ENCODE measurements at regions not wholly inside any gene's neighbourhood (a gene's known extent, or its start where the extent isn't known, plus 50 kb on each side); places are given as distances from the start of the nearest gene placed in this dataset.
"Not testable (repeated sequence)": the region's sequence is repeated elsewhere in the genome, so short reads cannot be mapped to it uniquely, and the experiment has no call there.

- DNase-seq (ENCODE audit: low read depth in 2 of 2): no peak
Measured at GRCh38 chr2:180604077-180604476, 376.3 kb upstream of the UBE2E3 start.

DNA sequence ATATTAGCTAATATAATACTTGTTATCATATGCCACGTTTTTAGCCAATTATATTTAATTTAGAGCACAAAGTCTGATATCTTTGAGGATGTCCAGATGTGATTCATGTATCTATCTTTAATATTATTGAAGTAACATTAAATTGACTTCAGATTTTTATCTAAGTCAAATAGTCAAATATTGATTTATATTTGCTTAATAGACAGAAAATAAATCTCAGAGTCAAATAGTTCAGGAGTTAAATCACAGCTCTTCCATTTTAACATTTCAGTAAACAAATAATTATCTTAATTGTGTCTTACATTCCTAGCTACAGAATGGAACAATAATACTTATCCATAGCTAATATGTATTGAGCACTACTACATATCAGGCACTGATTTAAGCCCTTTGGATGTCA, 379.4 kb upstream of the UBE2E3 start:
- DNase-seq (ENCODE audit: low read depth in 2 of 2): no peak

- no peak for DNase-seq (ENCODE audit: low read depth in 2 of 2)
Measured at GRCh38 chr2:180599804-180600203, 380.6 kb upstream of the UBE2E3 start.

DNA sequence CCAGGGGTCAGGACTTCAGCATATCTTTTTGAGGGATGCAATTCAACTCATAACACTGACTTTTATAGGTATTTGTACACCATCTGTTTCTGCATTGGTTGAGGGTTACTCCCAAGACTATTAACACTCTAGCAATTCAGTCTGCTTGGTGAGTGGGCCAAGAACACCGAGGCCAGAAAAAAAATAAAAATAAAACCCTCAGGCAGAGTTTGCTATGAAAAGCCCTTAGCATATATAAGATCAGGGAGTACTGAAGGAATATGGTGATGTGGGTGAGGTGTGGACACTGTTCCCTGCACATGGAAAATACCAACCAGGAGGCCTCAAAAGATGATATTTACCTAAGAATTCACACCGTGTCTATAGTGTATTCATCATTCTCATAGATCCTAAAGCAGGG, 383.2 kb upstream of the UBE2E3 start:
- no peak for DNase-seq (ENCODE audit: low read depth in 2 of 2)

- DNase-seq (ENCODE audit: low read depth in 2 of 2): no peak
Measured at GRCh38 chr2:180596453-180596852, 384.0 kb upstream of the UBE2E3 start.

DNA sequence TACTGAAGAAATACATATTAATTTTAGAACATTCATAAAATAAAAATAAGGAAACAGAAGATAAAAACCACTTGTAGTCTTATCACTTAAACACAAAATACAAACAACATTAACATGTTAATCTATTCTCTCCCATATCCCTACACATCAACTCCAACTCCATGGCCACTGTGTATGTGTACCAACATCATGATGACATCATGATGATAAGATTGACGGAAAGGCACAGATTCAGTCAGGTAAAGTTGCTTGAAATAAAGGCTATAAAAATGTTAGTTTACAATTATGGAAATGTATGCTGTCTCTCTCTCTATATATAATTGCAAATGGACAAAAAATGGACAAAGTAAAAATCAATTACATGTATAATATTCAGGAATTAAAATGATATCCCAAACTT, 388.5 kb upstream of the UBE2E3 start:
- DNase-seq (ENCODE audit: low read depth in 2 of 2): no peak

- DNase-seq (ENCODE audit: low read depth in 2 of 2): not testable (repeated sequence)
Measured at GRCh38 chr2:180591093-180591781, 389.2 kb upstream of the UBE2E3 start.

- no peak for DNase-seq (ENCODE audit: low read depth in 2 of 2)
Measured at GRCh38 chr2:180583441-180584140, 396.8 kb upstream of the UBE2E3 start.

DNA sequence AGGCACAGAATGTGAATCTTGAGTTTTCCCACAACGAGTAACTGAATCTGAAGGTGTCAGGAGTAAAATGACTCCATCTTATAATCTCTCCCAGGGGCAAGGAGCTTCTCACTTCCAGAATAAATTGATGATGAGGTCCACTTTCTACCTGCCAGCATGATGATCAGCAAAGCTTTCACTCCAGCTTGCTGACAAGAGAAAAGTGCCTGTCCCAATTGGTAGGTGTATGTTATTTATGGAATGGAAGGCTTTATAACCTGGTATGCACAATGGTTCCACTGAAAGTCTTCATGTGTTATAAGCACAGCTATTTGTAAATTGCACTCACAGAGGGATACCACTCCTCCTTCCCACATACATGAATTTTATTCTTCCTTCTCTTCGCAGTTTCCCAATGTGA, 401.0 kb upstream of the UBE2E3 start:
- DNase-seq (ENCODE audit: low read depth in 2 of 2): no peak

GRCh38 chr2:180578441-180578840, 402.0 kb upstream of the UBE2E3 start:
- no peak for DNase-seq (ENCODE audit: low read depth in 2 of 2)

DNA sequence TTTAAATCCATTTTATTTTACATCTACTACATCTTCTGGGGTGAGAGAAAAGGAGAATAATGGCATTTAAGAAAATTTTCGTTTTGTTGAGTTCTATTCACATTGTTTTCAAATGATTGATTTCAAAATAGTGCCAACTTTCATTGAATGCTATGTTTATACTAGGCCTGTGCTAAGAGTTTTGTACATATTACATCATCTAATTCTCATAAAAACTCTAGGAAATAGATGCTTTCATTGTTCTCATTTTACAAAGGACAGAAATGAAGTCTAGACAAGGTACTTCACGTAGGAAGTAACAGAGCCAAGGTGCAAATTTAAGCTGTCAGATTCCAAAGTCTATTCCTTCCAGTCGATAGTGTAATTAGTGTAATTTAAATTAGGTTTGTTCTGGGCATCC, 402.8 kb upstream of the UBE2E3 start:
- DNase-seq (ENCODE audit: low read depth in 2 of 2): no peak

DNA sequence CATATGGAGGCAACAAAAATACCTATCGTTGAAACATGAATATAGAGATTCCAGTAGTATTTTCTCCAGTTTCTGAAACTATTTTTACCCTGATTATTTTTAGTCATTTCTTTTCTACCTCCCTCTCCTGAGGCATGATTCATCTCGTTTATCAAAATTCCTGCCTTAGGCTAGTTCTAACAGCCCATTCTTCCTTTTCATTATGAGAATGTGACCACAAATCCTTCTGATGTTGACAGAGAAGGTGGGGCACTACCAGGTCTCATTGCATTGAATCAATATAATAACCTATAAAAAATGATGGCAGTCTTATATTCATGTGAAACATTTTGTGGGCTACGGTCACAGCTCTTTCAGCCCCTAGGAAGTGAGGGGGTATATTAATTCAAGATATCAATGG, 406.5 kb upstream of the UBE2E3 start:
- DNase-seq (ENCODE audit: low read depth in 2 of 2): no peak

- no peak for DNase-seq (ENCODE audit: low read depth in 2 of 2)
Measured at GRCh38 chr2:180572346-180572745, 408.1 kb upstream of the UBE2E3 start.

- no peak for DNase-seq (ENCODE audit: low read depth in 2 of 2)
Measured at GRCh38 chr2:180571559-180571958, 408.8 kb upstream of the UBE2E3 start.

DNA sequence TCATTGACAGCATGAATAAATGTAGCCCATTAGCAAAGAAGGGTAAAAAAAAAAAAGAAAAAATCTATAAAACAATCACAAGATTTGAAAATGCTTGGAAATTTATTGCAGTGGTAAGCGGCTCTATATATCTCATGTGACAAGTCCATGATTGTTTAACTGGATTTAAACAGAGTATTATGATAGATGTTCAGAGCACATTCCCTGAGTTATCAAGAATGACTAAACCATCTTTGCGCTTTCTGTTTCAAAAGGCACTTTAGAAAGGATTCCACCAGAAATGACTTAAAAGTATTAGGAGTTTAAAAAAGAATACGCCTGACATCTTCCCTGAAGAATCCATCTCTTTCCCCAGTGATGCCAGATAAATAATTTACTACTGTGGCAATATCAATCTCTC, 409.5 kb upstream of the UBE2E3 start:
- DNase-seq (ENCODE audit: low read depth in 2 of 2): no peak

GRCh38 chr2:180564051-180564450, 416.4 kb upstream of the UBE2E3 start:
- DNase-seq (ENCODE audit: low read depth in 2 of 2): no peak

DNA sequence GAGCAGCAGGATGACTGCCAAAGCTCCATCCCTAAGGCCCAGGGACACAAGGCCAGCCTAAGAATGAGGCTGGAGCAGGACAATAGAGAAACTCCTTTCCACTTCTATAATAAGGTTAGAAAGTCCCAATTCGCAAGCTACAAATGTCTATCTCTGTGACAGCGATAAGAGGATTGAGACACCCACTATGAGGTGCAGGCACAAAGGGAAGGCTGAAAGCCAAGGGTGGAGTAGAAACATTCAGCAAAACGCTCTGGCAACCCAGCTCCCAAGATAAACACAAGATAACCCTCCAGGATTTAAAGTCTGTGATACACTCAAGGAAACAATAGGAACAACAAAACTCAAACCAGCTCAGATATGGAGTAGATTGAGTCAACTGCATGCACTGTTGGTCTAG, 418.0 kb upstream of the UBE2E3 start:
- no peak for DNase-seq (ENCODE audit: low read depth in 2 of 2)

DNA sequence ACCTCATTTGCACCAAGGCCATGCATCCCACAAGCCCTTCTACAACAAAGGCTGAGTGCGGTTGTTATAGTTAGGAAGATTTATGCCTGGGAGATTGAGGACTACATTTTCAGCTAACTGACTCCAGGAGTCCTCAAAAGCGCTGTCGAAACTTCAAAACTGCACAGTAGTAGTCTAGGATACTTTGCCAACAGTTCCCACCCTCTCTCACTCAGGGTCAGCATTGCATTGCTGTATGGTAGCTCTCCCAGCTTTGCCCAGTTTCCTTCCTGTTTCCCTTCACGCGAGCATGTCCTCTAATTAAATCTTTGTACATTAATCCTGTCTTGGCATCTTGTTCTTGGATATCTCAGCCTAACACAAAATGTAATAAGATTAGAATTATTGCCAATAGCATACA, 420.6 kb upstream of the UBE2E3 start:
- no peak for DNase-seq (ENCODE audit: low read depth in 2 of 2)

DNA sequence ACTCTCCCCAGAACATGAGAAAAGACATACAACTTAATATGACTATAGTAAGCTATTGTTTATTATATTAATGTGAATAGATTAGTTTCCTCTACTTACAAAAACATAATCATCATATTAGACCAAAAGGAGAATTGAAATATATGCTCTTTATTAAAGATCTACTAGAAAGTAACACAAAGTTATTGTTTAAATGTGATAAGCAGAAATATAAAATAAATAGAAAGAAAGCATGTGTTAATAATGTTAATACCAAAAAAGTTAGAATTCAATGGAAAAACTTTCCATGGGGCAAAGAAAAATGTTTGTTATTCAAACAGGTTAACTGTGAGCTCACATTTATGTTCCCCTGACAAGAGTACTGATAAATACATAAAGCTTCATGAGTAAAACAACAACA, 421.4 kb upstream of the UBE2E3 start:
- no peak for DNase-seq (ENCODE audit: low read depth in 2 of 2)

DNA sequence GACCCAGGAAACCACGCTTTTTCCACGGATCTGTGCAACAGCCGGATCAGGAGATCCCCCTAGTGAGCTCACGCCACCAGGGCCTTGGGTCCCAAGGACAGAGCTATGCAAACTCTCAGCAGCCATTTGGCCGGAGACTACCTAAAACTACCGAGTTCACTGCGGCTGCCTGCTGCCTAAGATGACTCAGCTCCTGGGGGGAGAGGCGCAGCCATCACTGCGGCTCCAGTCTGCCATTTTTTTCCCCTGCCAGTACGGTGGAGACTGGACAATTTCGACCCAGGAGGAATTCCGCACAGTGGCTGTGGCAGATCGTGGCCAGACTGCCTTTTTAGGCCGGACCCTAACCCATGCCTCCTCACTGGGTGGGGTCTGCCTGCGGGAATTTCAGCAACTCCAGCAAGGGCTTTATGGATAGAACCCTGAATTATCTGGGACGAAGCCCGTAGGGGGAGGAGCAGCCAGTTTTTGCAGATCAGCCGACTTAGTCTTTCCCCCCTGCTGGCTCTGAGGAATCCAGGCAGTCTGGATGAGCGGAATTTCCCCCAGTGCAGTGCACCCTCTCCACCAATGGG, 424.9 kb upstream of the UBE2E3 start:
- DNase-seq (ENCODE audit: low read depth in 2 of 2): no peak

DNA sequence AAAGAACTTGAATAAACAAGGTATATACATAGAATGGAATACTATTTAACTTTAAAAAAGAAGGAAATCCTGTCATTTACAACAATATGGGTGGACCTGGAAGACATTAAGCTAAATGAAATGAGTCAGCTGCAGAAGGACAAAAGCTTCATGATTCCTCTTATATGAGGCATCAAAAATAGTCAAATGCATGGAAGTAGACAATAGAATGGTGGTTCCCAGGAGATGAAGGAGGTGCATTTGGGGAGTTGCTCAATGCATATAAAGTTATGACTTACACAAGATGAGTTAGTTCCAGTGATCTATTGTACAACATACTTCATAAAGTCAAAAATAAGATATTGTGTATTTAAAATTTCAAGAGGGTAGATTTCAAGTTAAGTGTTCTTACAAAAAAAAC, 426.1 kb upstream of the UBE2E3 start:
- no peak for DNase-seq (ENCODE audit: low read depth in 2 of 2)

DNA sequence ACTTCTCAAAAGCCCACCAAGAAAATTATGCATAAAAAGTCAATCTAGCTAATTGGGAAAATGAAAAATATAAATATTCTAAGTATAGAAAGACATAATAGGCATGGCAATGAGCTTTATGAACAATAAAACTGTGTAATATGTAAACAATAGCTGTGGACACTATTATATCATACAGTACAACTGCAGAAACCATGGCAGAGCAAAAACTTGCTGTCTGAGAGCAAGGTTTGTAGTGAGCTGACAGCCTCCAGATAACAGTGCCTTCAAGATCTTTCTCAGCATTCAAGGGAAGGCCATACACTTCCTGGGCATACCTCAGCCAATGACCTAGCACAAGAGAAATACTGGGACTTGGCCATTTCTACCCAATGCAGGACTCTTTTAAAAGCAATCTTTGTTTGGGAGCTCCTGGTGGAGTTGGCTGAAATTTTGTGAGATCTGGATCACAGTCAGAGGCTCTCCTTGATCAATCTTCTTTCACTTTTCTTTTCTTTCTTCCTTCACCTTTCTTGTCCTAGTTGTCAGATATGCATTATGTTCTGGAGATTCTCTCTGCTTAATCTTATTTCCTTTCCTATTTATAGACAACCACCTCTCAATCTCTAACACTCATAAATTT, 427.2 kb upstream of the UBE2E3 start:
- no peak for DNase-seq (ENCODE audit: low read depth in 2 of 2)

- DNase-seq (ENCODE audit: low read depth in 2 of 2): no peak
Measured at GRCh38 chr2:180542511-180542910, 437.9 kb upstream of the UBE2E3 start.
